H9 (cell line): ENCODE measurements at regions not wholly inside any gene's neighbourhood (a gene's known extent, or its start where the extent isn't known, plus 50 kb on each side); places are given as distances from the start of the nearest gene placed in this dataset.

Experiments
- DNase-seq: peaks from one replicate; pipeline ENCODE4 v3.0.0-alpha.2; 2017
- H2AFZ ChIP-seq: one replicate; pipeline ENCODE4 v1.6.1; 2013; ENCODE audit warnings: mild to moderate bottlenecking, low read length, control low read depth, moderate library complexity
- H2AK5ac ChIP-seq: 2 replicates; pipeline ENCODE4 v1.6.1; 2013; ENCODE audit warnings: low read length, control low read depth, mixed read lengths; ENCODE audit not compliant: insufficient read length
- H2BK120ac ChIP-seq: one replicate; pipeline ENCODE4 v1.6.1; 2013; ENCODE audit warnings: low read depth, mild to moderate bottlenecking, low read length, control low read depth, inconsistent platforms; ENCODE audit not compliant: poor library complexity, severe bottlenecking
- H2BK12ac ChIP-seq: 2 replicates; pipeline ENCODE4 v1.6.1; 2013; ENCODE audit warnings: low read length, control low read depth, mixed read lengths, low read depth; ENCODE audit not compliant: insufficient read length
- H2BK15ac ChIP-seq: 2 replicates; pipeline ENCODE4 v1.6.1; 2013; ENCODE audit warnings: low read depth, low read length, control low read depth
- H2BK20ac ChIP-seq: one replicate; pipeline ENCODE4 v1.6.1; 2013; ENCODE audit warnings: low read depth, mild to moderate bottlenecking, low read length, control low read depth, inconsistent platforms; ENCODE audit not compliant: poor library complexity, severe bottlenecking
- H2BK5ac ChIP-seq: 2 replicates; pipeline ENCODE4 v1.6.1; 2013; ENCODE audit warnings: low read length, control low read depth, mixed read lengths; ENCODE audit not compliant: insufficient read length
- H3K14ac ChIP-seq: 2 replicates; pipeline ENCODE4 v1.6.1; 2013; ENCODE audit warnings: low read length, control low read depth; ENCODE audit not compliant: insufficient read depth
- H3K18ac ChIP-seq: 2 replicates; pipeline ENCODE4 v1.6.1; 2013; ENCODE audit warnings: low read depth, mild to moderate bottlenecking, mixed read lengths, low read length, control low read depth; ENCODE audit not compliant: insufficient read length
- H3K23ac ChIP-seq: 2 replicates; pipeline ENCODE4 v1.6.1; 2013; ENCODE audit warnings: low read length, control low read depth, mixed read lengths, low read depth; ENCODE audit not compliant: insufficient read length
- H3K23me2 ChIP-seq: 2 replicates; pipeline ENCODE4 v1.6.1; 2013; ENCODE audit warnings: low read depth, mild to moderate bottlenecking, mixed read lengths, low read length, control low read depth; ENCODE audit not compliant: insufficient read length, poor library complexity, severe bottlenecking
- H3K27ac ChIP-seq: 2 replicates; pipeline ENCODE4 v1.5.1; 2013; ENCODE audit warnings: low read length, control low read depth, mixed read lengths, low read depth; ENCODE audit not compliant: insufficient read length
- H3K27me3 ChIP-seq: 2 replicates; pipeline ENCODE4 v1.6.1; 2013; ENCODE audit warnings: low read length, control low read depth, inconsistent platforms; ENCODE audit not compliant: insufficient read depth
- H3K4ac ChIP-seq: 2 replicates; pipeline ENCODE4 v1.6.1; 2013; ENCODE audit warnings: low read depth, mild to moderate bottlenecking, control low read depth, inconsistent platforms, low read length, moderate library complexity
- H3K4me1 ChIP-seq: 2 replicates; pipeline ENCODE4 v1.6.1; 2013; ENCODE audit warnings: low read length, control low read depth, inconsistent platforms; ENCODE audit not compliant: insufficient read depth
- H3K4me2 ChIP-seq: 2 replicates; pipeline ENCODE4 v1.6.1; 2013; ENCODE audit warnings: low read length, control low read depth, mixed read lengths; ENCODE audit not compliant: insufficient read length, insufficient read depth
- H3K56ac ChIP-seq: 2 replicates; pipeline ENCODE4 v1.6.1; 2013; ENCODE audit warnings: low read depth, mild to moderate bottlenecking, mixed read lengths, low read length, control low read depth; ENCODE audit not compliant: insufficient read length
- H3K79me1 ChIP-seq: 2 replicates; pipeline ENCODE4 v1.6.1; 2013; ENCODE audit warnings: low read depth, mild to moderate bottlenecking, moderate library complexity, low read length, control low read depth, inconsistent platforms; ENCODE audit not compliant: insufficient read depth, poor library complexity, severe bottlenecking
- H3K79me2 ChIP-seq: 2 replicates; pipeline ENCODE4 v1.6.1; 2013; ENCODE audit warnings: low read length, control low read depth, inconsistent platforms; ENCODE audit not compliant: insufficient read depth
- H3K9ac ChIP-seq: 2 replicates; pipeline ENCODE4 v1.6.1; 2013; ENCODE audit warnings: low read length, control low read depth, mixed read lengths; ENCODE audit not compliant: insufficient read length; ENCODE audit errors: extremely low read depth
- H3K9me3 ChIP-seq: one replicate; pipeline ENCODE4 v1.6.1; 2013; ENCODE audit warnings: low read depth, low read length, inconsistent platforms; ENCODE audit not compliant: control insufficient read depth
- H3T11ph ChIP-seq: one replicate; pipeline ENCODE4 v1.6.1; 2013; ENCODE audit warnings: mild to moderate bottlenecking, low read length, control low read depth, inconsistent platforms
- H4K20me1 ChIP-seq: one replicate; pipeline ENCODE4 v1.6.1; 2013; ENCODE audit not compliant: control insufficient read depth, insufficient read length, insufficient read depth
- H4K5ac ChIP-seq: 2 replicates; pipeline ENCODE4 v1.6.1; 2013; ENCODE audit warnings: low read depth, mild to moderate bottlenecking, mixed read lengths, low read length, control low read depth; ENCODE audit not compliant: insufficient read length
- H4K8ac ChIP-seq: replicated peaks from 2 replicates; pipeline ENCODE4 v1.6.1; 2013; ENCODE audit warnings: low read length, control low read depth, mixed read lengths, low read depth; ENCODE audit not compliant: insufficient read length
- H4K91ac ChIP-seq: 2 replicates; pipeline ENCODE4 v1.6.1; 2013; ENCODE audit warnings: low read depth, mild to moderate bottlenecking, moderate library complexity, mixed read lengths, low read length, control low read depth; ENCODE audit not compliant: insufficient read length
- H3K27ac Mint-ChIP-seq, 3 experiments: 2 replicates in 2 of 3; 3 replicates in 1 of 3; pipeline ENCODE4 v1.8.0; 2020 to 2021; ENCODE audit warnings: mixed read lengths in 3 of 3, mild to moderate bottlenecking in 1 of 3, moderate library complexity in 1 of 3
- H3K27me3 Mint-ChIP-seq: 2 replicates; pipeline ENCODE4 v1.8.0; 2021; ENCODE audit warnings: low read depth, mild to moderate bottlenecking, moderate library complexity, mixed read lengths
- H3K36me3 Mint-ChIP-seq, 3 experiments: 2 replicates in 2 of 3; 3 replicates in 1 of 3; pipeline ENCODE4 v1.8.0; 2020 to 2021; ENCODE audit warnings: low read depth in 3 of 3, mixed read lengths in 3 of 3; ENCODE audit not compliant: insufficient read depth in 1 of 3
- H3K4me1 Mint-ChIP-seq, 2 experiments: 2 replicates each; pipeline ENCODE4 v1.8.0; 2020; ENCODE audit warnings: mixed read lengths in 2 of 2
- H3K4me3 Mint-ChIP-seq, 2 experiments: 2 replicates in 1 of 2; 3 replicates in 1 of 2; pipeline ENCODE4 v1.8.0; 2020 to 2021; ENCODE audit warnings: mild to moderate bottlenecking in 2 of 2, mixed read lengths in 2 of 2, moderate library complexity in 1 of 2
- H3K9me3 Mint-ChIP-seq, 2 experiments: 2 replicates in 1 of 2; 3 replicates in 1 of 2; pipeline ENCODE4 v1.8.0; 2020; ENCODE audit warnings: mild to moderate bottlenecking in 2 of 2, mixed read lengths in 2 of 2, moderate library complexity in 1 of 2
- CTCF ChIP-seq: fragments of 200-600 bp; sonication (generic); conservative IDR thresholded peaks from 3 replicates; pipeline ENCODE4 v1.8.0; 2021; ENCODE audit warnings: antibody characterized with exemption, mild to moderate bottlenecking
- WGBS: extraction: QIAGEN DNeasy Blood & Tissue Kit; methylation state at CpG from one replicate; pipeline ENCODE4 v1.1.7; 2013; ENCODE audit warnings: missing lambda C conversion rate, low lambda C conversion rate, mixed read lengths; ENCODE audit not compliant: insufficient read length; ENCODE audit errors: extremely low coverage; 5-methylcytosine and 5-hydroxymethylcytosine counted together

- no peak for DNase-seq
- H3K56ac ChIP-seq, result no peak overlapping the region
- no peaks in the 10 kb centered on the region for H4K20me1 ChIP-seq
- H3K18ac ChIP-seq, result no peak overlapping the region
- no peak overlapping the region for H3K27ac ChIP-seq
- H3K23me2 ChIP-seq, result peaks cover 5% of the 10 kb centered on the region
- no peak overlapping the region for H3K4me2 ChIP-seq
- Mint-ChIP-seq H3K27me3 (peaks cover 3% of the 10 kb centered on the region), H3K36me3 (peaks cover 0 to 1% (median 0%) of the 10 kb centered on the region in 3 experiments; a peak in 2 of 7 replicates), H3K4me1 (peaks cover 24 to 48% of the 10 kb centered on the region in 2 experiments), H3K9me3 (no peaks in the 10 kb centered on the region), H3K4me3 (no peak overlapping the region), H3K27ac (no peak overlapping the region)
- WGBS, result no CpG with 5 or more reads among the region's 5 CpGs
- no peak overlapping the region for H2BK12ac ChIP-seq
- peaks cover 7% of the 10 kb centered on the region for H3K4me1 ChIP-seq
- H2BK120ac ChIP-seq, result no peak overlapping the region
- TF ChIP-seq CTCF, result no peak
- no peak overlapping the region for H4K91ac ChIP-seq
- H3K23ac ChIP-seq, result no peak overlapping the region
- H3K4ac ChIP-seq, result no peak overlapping the region
- H4K5ac ChIP-seq, result no peak overlapping the region
- no peaks in the 10 kb centered on the region for H3K27me3 ChIP-seq
- H2BK15ac ChIP-seq, result no peak overlapping the region
- H3K9ac ChIP-seq, result no peak overlapping the region
- H4K8ac ChIP-seq, result no peak overlapping the region
- no peaks in the 10 kb centered on the region for H3K9me3 ChIP-seq
- no peaks in the 10 kb centered on the region for H3K79me2 ChIP-seq
- H2AK5ac ChIP-seq, result no peak overlapping the region
- H2AFZ ChIP-seq, result no peak overlapping the region
- no peak overlapping the region for H3T11ph ChIP-seq
- H2BK5ac ChIP-seq, result no peak overlapping the region
- no peak overlapping the region for H2BK20ac ChIP-seq
- no peak overlapping the region for H3K14ac ChIP-seq
- H3K79me1 ChIP-seq, result no peaks in the 10 kb centered on the region
These were observed 82.4 kb upstream of the PELI1 start for GRCh38 chr2:64226611-64227010.
